Natural killer cell (primary cell): ENCODE measurements at regions not wholly inside any gene's neighbourhood (a gene's known extent, or its start where the extent isn't known, plus 50 kb on each side); places are given as distances from the start of the nearest gene placed in this dataset.

Source experiments
- ATAC-seq, 3 donors: fragments of 150-1000 bp in 2 of 3; fragments of 200-7000 bp in 1 of 3; cut with Tn5 transposase; 1 replicate in 1 of 3; 2 replicates in 2 of 3; pipeline ENCODE4 v1.10.0; 2021; ENCODE audit warnings: mild to moderate bottlenecking in 2 of 3, moderate library complexity in 2 of 3
- DNase-seq, 2 donors: peaks; one replicate each; pipeline versions ENCODE4 v3.0.0 to v3.0.0-alpha.2; 2013 to 2021; ENCODE audit warnings: mixed read lengths in 1 of 2
- H3K27ac ChIP-seq: one replicate; pipeline ENCODE4 v1.5.1; 2013; ENCODE audit warnings: mild to moderate bottlenecking, low read length
- H3K27me3 ChIP-seq: one replicate; pipeline ENCODE4 v1.6.1; 2013; ENCODE audit warnings: low read length; ENCODE audit not compliant: control insufficient read depth, insufficient read depth
- H3K36me3 ChIP-seq: one replicate; pipeline ENCODE4 v1.6.1; 2013; ENCODE audit warnings: low read length; ENCODE audit not compliant: control insufficient read depth, insufficient read depth
- H3K4me1 ChIP-seq: one replicate; pipeline ENCODE4 v1.6.1; 2013; ENCODE audit warnings: low read length; ENCODE audit not compliant: control insufficient read depth, insufficient read depth
- H3K4me3 ChIP-seq: one replicate; pipeline ENCODE4 v1.5.1; 2013; ENCODE audit warnings: low read length
- H3K9me3 ChIP-seq: one replicate; pipeline ENCODE4 v1.6.1; 2013; ENCODE audit warnings: low read length; ENCODE audit not compliant: control insufficient read depth, insufficient read depth
- H3K27ac Mint-ChIP-seq, 2 donors: one replicate each; pipeline ENCODE4 v1.8.0; 2022; ENCODE audit warnings: mild to moderate bottlenecking in 2 of 2, mixed read lengths in 2 of 2, moderate library complexity in 1 of 2
- H3K27me3 Mint-ChIP-seq, 2 donors: one replicate each; pipeline ENCODE4 v1.8.0; 2022; ENCODE audit warnings: low read depth in 2 of 2, mixed read lengths in 2 of 2
- H3K36me3 Mint-ChIP-seq: one replicate; pipeline ENCODE4 v1.8.0; 2022; ENCODE audit warnings: mixed read lengths
- H3K4me1 Mint-ChIP-seq, 2 donors: one replicate each; pipeline ENCODE4 v1.8.0; 2022; ENCODE audit warnings: mixed read lengths in 2 of 2
- H3K4me3 Mint-ChIP-seq: one replicate; pipeline ENCODE4 v1.8.0; 2022; ENCODE audit warnings: mild to moderate bottlenecking, moderate library complexity, mixed read lengths
- H3K9me3 Mint-ChIP-seq, 2 donors: one replicate each; pipeline ENCODE4 v1.8.0; 2022; ENCODE audit warnings: mixed read lengths in 2 of 2
- CTCF ChIP-seq: fragments of 200-600 bp; IDR thresholded peaks from one replicate; pipeline ENCODE4 v1.8.0; 2022; ENCODE audit warnings: antibody characterized with exemption
- WGBS: methylation state at CpG from one replicate; pipeline ENCODE4 v1.1.7; 2013; ENCODE audit warnings: missing lambda C conversion rate; ENCODE audit not compliant: insufficient coverage; 5-methylcytosine and 5-hydroxymethylcytosine counted together
- intact Hi-C: fragments of 100-400 bp; cut with micrococcal nuclease; formaldehyde crosslinking; loops from one replicate; pipeline ENCODE4 v1.14.2; 2022

GRCh38 chr20:12788632-12789299 is 220.0 kb upstream of the SPTLC3 start:
- Histone ChIP-seq H3K4me3 (no peak overlapping the region), H3K9me3 (no peaks in the 10 kb centered on the region), H3K4me1 (no peaks in the 10 kb centered on the region), H3K27ac (no peak overlapping the region), H3K27me3 (no peaks in the 10 kb centered on the region), H3K36me3 (no peaks in the 10 kb centered on the region)
- intact Hi-C loops = no loop called here
- ATAC-seq (no peak), DNase-seq (no peak)
- Mint-ChIP-seq H3K9me3 (no peaks in the 10 kb centered on the region), H3K4me3 (no peak overlapping the region), H3K4me1 (no peaks in the 10 kb centered on the region), H3K27ac (no peak overlapping the region), H3K36me3 (no peaks in the 10 kb centered on the region), H3K27me3 (no peaks in the 10 kb centered on the region)
- 84% methylated on average over 8 of the region's 8 CpGs for WGBS
- no peak for TF ChIP-seq CTCF

- ATAC-seq (no peak), DNase-seq (no peak)
- H3K27me3 Mint-ChIP-seq = no peaks in the 10 kb centered on the region
- no peaks in the 10 kb centered on the region for H3K36me3 ChIP-seq
- H3K4me1 Mint-ChIP-seq = no peaks in the 10 kb centered on the region
- TF ChIP-seq CTCF = no peak
- H3K36me3 Mint-ChIP-seq = no peaks in the 10 kb centered on the region
- H3K27ac Mint-ChIP-seq = no peak overlapping the region
- H3K4me3 ChIP-seq = no peak overlapping the region
- peaks cover 0 to 2% of the 10 kb centered on the region in 2 donors for H3K9me3 Mint-ChIP-seq
- 89% methylated on average over 1 of the region's 1 CpG for WGBS
- no peaks in the 10 kb centered on the region for H3K9me3 ChIP-seq
- H3K27me3 ChIP-seq = no peaks in the 10 kb centered on the region
- H3K4me1 ChIP-seq = no peaks in the 10 kb centered on the region
- intact Hi-C loops = no loop called here
- no peak overlapping the region for H3K4me3 Mint-ChIP-seq
- H3K27ac ChIP-seq = no peak overlapping the region
These were observed 217.9 kb upstream of the SPTLC3 start for GRCh38 chr20:12790859-12791258.

GRCh38 chr20:12798286-12798685 is 210.5 kb upstream of the SPTLC3 start:
- Mint-ChIP-seq H3K27me3 (no peaks in the 10 kb centered on the region), H3K4me1 (no peaks in the 10 kb centered on the region), H3K36me3 (no peaks in the 10 kb centered on the region), H3K9me3 (peaks cover 2 to 5% of the 10 kb centered on the region in 2 donors), H3K4me3 (no peak overlapping the region), H3K27ac (no peak overlapping the region)
- H3K4me3 ChIP-seq = no peak overlapping the region
- DNase-seq (no peak), ATAC-seq (no peak)
- H3K9me3 ChIP-seq = no peaks in the 10 kb centered on the region
- no peaks in the 10 kb centered on the region for H3K27me3 ChIP-seq
- 48% methylated on average over 4 of the region's 4 CpGs for WGBS
- intact Hi-C loops = no loop called here
- H3K27ac ChIP-seq = no peak overlapping the region
- no peak for TF ChIP-seq CTCF
- H3K4me1 ChIP-seq = no peaks in the 10 kb centered on the region
- no peaks in the 10 kb centered on the region for H3K36me3 ChIP-seq

GRCh38 chr20:12808006-12808567 is 200.7 kb upstream of the SPTLC3 start:
- peaks cover 10 to 14% of the 10 kb centered on the region in 2 donors for H3K9me3 Mint-ChIP-seq
- H3K4me1 Mint-ChIP-seq = no peaks in the 10 kb centered on the region
- H3K27me3 Mint-ChIP-seq = no peaks in the 10 kb centered on the region
- DNase-seq (no peak), ATAC-seq (no peak)
- Histone ChIP-seq H3K36me3 (no peaks in the 10 kb centered on the region), H3K27ac (no peak overlapping the region), H3K4me1 (no peaks in the 10 kb centered on the region), H3K9me3 (peaks cover 7% of the 10 kb centered on the region), H3K4me3 (no peak overlapping the region), H3K27me3 (no peaks in the 10 kb centered on the region)
- no peak for TF ChIP-seq CTCF
- no peak overlapping the region for H3K4me3 Mint-ChIP-seq
- no peak overlapping the region for H3K27ac Mint-ChIP-seq
- WGBS = no CpG with 5 or more reads among the region's 2 CpGs
- intact Hi-C loops = no loop called here
- H3K36me3 Mint-ChIP-seq = peaks cover 7% of the 10 kb centered on the region
